ENCODE measurements at regions not wholly inside any gene's neighbourhood (a gene's known extent, or its start where the extent isn't known, plus 50 kb on each side); places are given as distances from the start of the nearest gene placed in this dataset.

DNA sequence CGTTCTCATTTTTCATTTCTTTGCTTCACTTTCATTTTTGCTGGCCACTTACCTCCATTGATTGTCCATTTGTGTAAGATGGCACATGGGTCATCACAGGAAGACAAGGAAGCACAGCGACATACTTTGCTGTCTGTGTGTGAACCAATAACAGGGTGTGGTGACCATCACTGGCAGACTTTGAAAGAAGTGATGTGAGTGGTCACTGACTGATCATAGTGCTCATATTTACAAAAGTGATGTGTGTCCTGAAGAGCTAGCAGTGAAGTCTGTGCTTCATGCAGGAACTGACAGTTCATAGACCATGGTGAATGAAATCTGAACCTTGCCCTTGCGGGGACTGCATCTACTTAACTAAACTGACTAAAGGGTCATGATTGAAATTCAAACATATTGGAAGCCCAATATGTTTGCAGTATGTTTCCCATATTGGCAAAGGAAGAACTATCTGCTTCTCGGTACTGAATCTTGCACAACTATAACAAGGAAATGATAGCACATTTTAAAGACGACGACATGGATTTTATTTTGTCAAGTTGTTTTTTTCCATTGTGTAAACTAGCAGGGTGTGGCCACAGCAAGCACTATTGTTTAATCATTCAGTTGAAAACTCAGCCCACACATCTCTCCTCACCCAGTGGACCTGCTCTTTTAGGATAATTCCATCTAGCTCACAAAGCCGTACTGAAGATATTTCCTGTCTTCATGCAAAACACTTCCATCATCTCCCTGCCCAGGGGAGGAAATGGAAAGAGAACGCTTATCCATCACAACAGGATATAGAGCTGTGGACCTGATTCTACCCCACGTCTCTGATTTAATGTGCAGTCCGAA lies 232.0 kb upstream of the ANKRD55 start (continued):
- peak; percentile 81 for TF ChIP-seq ZNF670 (CRISPR knock-in tag; IDR thresholded peaks at IDR 0.05; ENCODE audit: borderline replicate concordance)
- no peak for TF ChIP-seq AGO2 (optimal IDR thresholded peaks at IDR 0.05; ENCODE audit: low read depth, low read length)
- TF ChIP-seq, protein P1, sequence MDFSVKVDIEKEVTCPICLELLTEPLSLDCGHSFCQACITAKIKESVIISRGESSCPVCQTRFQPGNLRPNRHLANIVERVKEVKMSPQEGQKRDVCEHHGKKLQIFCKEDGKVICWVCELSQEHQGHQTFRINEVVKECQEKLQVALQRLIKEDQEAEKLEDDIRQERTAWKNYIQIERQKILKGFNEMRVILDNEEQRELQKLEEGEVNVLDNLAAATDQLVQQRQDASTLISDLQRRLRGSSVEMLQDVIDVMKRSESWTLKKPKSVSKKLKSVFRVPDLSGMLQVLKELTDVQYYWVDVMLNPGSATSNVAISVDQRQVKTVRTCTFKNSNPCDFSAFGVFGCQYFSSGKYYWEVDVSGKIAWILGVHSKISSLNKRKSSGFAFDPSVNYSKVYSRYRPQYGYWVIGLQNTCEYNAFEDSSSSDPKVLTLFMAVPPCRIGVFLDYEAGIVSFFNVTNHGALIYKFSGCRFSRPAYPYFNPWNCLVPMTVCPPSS (IDR thresholded peaks at IDR 0.05) = no peak
- TF ChIP-seq PHF8 (CRISPR knock-in tag; IDR thresholded peaks at IDR 0.05) = no peak
- TF ChIP-seq ATF7 (IDR thresholded peaks at IDR 0.05) = no peak
- TF ChIP-seq ATF7 (CRISPR knock-in tag; IDR thresholded peaks at IDR 0.05) = no peak
- no peak for TF ChIP-seq FOXA1 (IDR thresholded peaks at IDR 0.05)
- peak; percentile 88 for TF ChIP-seq FOXA1 (CRISPR knock-in tag; IDR thresholded peaks at IDR 0.05)
- TF ChIP-seq, protein P2, sequence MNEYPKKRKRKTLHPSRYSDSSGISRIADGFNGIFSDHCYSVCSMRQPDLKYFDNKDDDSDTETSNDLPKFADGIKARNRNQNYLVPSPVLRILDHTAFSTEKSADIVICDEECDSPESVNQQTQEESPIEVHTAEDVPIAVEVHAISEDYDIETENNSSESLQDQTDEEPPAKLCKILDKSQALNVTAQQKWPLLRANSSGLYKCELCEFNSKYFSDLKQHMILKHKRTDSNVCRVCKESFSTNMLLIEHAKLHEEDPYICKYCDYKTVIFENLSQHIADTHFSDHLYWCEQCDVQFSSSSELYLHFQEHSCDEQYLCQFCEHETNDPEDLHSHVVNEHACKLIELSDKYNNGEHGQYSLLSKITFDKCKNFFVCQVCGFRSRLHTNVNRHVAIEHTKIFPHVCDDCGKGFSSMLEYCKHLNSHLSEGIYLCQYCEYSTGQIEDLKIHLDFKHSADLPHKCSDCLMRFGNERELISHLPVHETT (CRISPR knock-in tag; conservative IDR thresholded peaks at IDR 0.05) = no peak; the same call in 1 of the 2 replicates
- TF ChIP-seq ZNF766 (CRISPR knock-in tag; IDR thresholded peaks at IDR 0.05; ENCODE audit: borderline replicate concordance) = no peak
- 0 out of 2 replicates have a peak, but pooled peaks have one; percentile 28 for TF ChIP-seq KMT2B (CRISPR knock-in tag; IDR thresholded peaks at IDR 0.05)
- TF ChIP-seq ZFP90 (CRISPR knock-in tag; IDR thresholded peaks at IDR 0.05; ENCODE audit: borderline replicate concordance) = no peak
- TF ChIP-seq, protein P3, sequence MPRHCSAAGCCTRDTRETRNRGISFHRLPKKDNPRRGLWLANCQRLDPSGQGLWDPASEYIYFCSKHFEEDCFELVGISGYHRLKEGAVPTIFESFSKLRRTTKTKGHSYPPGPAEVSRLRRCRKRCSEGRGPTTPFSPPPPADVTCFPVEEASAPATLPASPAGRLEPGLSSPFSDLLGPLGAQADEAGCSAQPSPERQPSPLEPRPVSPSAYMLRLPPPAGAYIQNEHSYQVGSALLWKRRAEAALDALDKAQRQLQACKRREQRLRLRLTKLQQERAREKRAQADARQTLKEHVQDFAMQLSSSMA (CRISPR knock-in tag; IDR thresholded peaks at IDR 0.05) = no peak
- TF ChIP-seq SMAD1 (CRISPR knock-in tag; IDR thresholded peaks at IDR 0.05; ENCODE audit: borderline replicate concordance, low read depth) = no peak
- TF ChIP-seq TCF7L2 (IDR thresholded peaks at IDR 0.05; ENCODE audit: low read depth, low read length) = no peak
- TF ChIP-seq, protein P4, sequence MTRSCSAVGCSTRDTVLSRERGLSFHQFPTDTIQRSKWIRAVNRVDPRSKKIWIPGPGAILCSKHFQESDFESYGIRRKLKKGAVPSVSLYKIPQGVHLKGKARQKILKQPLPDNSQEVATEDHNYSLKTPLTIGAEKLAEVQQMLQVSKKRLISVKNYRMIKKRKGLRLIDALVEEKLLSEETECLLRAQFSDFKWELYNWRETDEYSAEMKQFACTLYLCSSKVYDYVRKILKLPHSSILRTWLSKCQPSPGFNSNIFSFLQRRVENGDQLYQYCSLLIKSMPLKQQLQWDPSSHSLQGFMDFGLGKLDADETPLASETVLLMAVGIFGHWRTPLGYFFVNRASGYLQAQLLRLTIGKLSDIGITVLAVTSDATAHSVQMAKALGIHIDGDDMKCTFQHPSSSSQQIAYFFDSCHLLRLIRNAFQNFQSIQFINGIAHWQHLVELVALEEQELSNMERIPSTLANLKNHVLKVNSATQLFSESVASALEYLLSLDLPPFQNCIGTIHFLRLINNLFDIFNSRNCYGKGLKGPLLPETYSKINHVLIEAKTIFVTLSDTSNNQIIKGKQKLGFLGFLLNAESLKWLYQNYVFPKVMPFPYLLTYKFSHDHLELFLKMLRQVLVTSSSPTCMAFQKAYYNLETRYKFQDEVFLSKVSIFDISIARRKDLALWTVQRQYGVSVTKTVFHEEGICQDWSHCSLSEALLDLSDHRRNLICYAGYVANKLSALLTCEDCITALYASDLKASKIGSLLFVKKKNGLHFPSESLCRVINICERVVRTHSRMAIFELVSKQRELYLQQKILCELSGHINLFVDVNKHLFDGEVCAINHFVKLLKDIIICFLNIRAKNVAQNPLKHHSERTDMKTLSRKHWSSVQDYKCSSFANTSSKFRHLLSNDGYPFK (CRISPR knock-in tag; IDR thresholded peaks at IDR 0.05; ENCODE audit: borderline replicate concordance) = no peak
- no peak for TF ChIP-seq FOXC1 (CRISPR knock-in tag; IDR thresholded peaks at IDR 0.05; ENCODE audit: borderline replicate concordance)
- no peak for TF ChIP-seq NR1H2 (CRISPR knock-in tag; IDR thresholded peaks at IDR 0.05; ENCODE audit: borderline replicate concordance, low read depth)
- TF ChIP-seq ADNP (CRISPR knock-in tag; IDR thresholded peaks at IDR 0.05) = no peak
- peak; percentile 69 for TF ChIP-seq PPARG (CRISPR knock-in tag; conservative IDR thresholded peaks at IDR 0.05)
- TF ChIP-seq BHLHE40 (IDR thresholded peaks at IDR 0.05; ENCODE audit: low read length) = no peak
- TF ChIP-seq DNMT1 (CRISPR knock-in tag; IDR thresholded peaks at IDR 0.05) = no peak
- TF ChIP-seq ZMYM2 (CRISPR knock-in tag; IDR thresholded peaks at IDR 0.05) = peak; percentile 67; the same call in 1 of the 2 replicates
- TF ChIP-seq CHD4 (IDR thresholded peaks at IDR 0.05; ENCODE audit: borderline replicate concordance, low read length) = no peak
- TF ChIP-seq RORA (CRISPR knock-in tag; IDR thresholded peaks at IDR 0.05) = no peak
- TF ChIP-seq MXI1 (IDR thresholded peaks at IDR 0.05; ENCODE audit: borderline replicate concordance, low read depth, low read length) = peak; percentile 32; the same call in 1 of the 3 replicates

All from HepG2 (cell line).